ENCODE measurements at regions not wholly inside any gene's neighbourhood (a gene's known extent, or its start where the extent isn't known, plus 50 kb on each side); places are given as distances from the start of the nearest gene placed in this dataset.

DNA sequence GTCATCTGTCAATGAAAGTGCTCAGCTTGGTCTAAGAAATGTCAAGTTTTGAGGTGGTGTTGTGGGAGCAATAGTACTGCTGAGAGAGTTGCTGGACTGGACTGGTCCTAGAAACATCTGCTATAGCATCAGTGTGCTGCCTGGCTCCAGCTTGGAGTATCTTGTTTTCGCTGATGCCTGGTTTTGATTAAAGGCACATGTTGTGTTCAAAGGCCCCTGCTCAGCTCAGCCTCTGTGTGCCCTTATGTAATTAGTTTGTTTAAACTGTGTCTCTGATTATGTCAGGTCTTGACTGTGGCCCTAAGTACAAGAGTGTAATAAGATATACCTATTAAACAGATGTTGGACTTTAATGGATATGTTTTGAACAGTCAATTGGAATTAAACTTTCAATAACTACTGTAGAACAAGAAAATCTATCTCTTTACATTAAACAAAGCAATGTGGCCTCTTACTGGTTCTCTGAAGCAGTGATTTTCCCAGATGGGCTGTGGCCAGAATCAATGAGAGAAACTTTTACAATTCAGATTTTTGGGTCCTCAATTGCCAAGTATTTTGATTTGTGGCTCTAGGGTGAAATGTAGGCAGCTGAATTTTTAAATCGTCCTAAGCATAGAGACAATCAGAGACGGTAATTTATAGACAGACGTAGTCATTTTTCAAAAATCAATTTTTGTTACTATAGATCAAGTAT, 668.2 kb downstream of the DHX35 start:
- Histone ChIP-seq H3K27me3 (ENCODE audit: insufficient read depth, low read length, poor library complexity, severe bottlenecking) (no peaks in the 10 kb centered on the region), H3K9ac (ENCODE audit: low read depth, low read length, poor library complexity, severe bottlenecking) (no peak overlapping the region), H3K36me3 (ENCODE audit: insufficient read depth, low read length) (no peaks in the 10 kb centered on the region), H3K4me1 (ENCODE audit: insufficient read depth, low read length, poor library complexity, severe bottlenecking) (no peaks in the 10 kb centered on the region), H2AFZ (ENCODE audit: low read length) (no peak overlapping the region), H3K4me2 (ENCODE audit: low read depth, low read length, poor library complexity, severe bottlenecking) (no peak overlapping the region), H3K4me3 (ENCODE audit: low read length, poor library complexity, severe bottlenecking) (no peak overlapping the region), H3K9me2 (replicated peaks; ENCODE audit: low read depth, low read length) (no peaks in the 10 kb centered on the region), H3K9me3 (ENCODE audit: insufficient read depth, low read depth, low read length) (no peaks in the 10 kb centered on the region), H3F3A (ENCODE audit: low read depth) (no peaks in the 10 kb centered on the region), H4K20me1 (ENCODE audit: insufficient read depth, low read length, poor library complexity, severe bottlenecking) (no peaks in the 10 kb centered on the region), H3K79me2 (ENCODE audit: insufficient read depth, low read length) (no peaks in the 10 kb centered on the region)
- TF ChIP-seq, protein P1, sequence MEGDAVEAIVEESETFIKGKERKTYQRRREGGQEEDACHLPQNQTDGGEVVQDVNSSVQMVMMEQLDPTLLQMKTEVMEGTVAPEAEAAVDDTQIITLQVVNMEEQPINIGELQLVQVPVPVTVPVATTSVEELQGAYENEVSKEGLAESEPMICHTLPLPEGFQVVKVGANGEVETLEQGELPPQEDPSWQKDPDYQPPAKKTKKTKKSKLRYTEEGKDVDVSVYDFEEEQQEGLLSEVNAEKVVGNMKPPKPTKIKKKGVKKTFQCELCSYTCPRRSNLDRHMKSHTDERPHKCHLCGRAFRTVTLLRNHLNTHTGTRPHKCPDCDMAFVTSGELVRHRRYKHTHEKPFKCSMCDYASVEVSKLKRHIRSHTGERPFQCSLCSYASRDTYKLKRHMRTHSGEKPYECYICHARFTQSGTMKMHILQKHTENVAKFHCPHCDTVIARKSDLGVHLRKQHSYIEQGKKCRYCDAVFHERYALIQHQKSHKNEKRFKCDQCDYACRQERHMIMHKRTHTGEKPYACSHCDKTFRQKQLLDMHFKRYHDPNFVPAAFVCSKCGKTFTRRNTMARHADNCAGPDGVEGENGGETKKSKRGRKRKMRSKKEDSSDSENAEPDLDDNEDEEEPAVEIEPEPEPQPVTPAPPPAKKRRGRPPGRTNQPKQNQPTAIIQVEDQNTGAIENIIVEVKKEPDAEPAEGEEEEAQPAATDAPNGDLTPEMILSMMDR (conservative IDR thresholded peaks at IDR 0.05; ENCODE audit: low read length): no peak
- TF ChIP-seq EZH2phosphoT487 (IDR thresholded peaks at IDR 0.05; ENCODE audit: borderline replicate concordance): no peak

DNA sequence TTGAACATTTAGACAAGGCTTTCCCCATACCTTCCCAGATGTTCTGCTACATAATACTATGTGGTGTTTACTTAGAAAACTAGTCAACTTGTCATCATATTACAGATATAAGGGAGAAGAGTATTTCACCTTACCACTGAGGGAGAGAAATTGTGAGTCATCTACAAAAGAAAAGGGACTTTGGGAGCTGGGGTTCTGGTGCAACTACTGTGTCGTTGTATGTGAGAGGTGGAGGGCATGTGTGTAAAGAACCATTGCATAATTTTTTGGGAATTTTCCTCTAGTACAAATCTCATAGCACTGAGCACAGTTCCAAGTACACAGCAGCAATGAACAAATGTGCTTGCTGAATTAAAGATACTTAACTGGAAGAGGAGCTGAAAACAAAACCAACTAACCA, 665.6 kb downstream of the DHX35 start:
- Histone ChIP-seq H3K4me2 (ENCODE audit: low read depth, low read length, poor library complexity, severe bottlenecking) (no peak overlapping the region), H3K9me2 (replicated peaks; ENCODE audit: low read depth, low read length) (no peaks in the 10 kb centered on the region), H4K20me1 (ENCODE audit: insufficient read depth, low read length, poor library complexity, severe bottlenecking) (no peaks in the 10 kb centered on the region), H3F3A (ENCODE audit: low read depth) (no peaks in the 10 kb centered on the region), H3K4me3 (ENCODE audit: low read length, poor library complexity, severe bottlenecking) (no peak overlapping the region), H3K79me2 (ENCODE audit: insufficient read depth, low read length) (no peaks in the 10 kb centered on the region), H3K36me3 (ENCODE audit: insufficient read depth, low read length) (no peaks in the 10 kb centered on the region), H2AFZ (ENCODE audit: low read length) (no peak overlapping the region), H3K9me3 (ENCODE audit: insufficient read depth, low read depth, low read length) (no peaks in the 10 kb centered on the region), H3K9ac (ENCODE audit: low read depth, low read length, poor library complexity, severe bottlenecking) (no peak overlapping the region), H3K4me1 (ENCODE audit: insufficient read depth, low read length, poor library complexity, severe bottlenecking) (no peaks in the 10 kb centered on the region), H3K27me3 (ENCODE audit: insufficient read depth, low read length, poor library complexity, severe bottlenecking) (no peaks in the 10 kb centered on the region)
- TF ChIP-seq, protein P1 (conservative IDR thresholded peaks at IDR 0.05; ENCODE audit: low read length): no peak
- no peak for TF ChIP-seq EZH2phosphoT487 (IDR thresholded peaks at IDR 0.05; ENCODE audit: borderline replicate concordance)

DNA sequence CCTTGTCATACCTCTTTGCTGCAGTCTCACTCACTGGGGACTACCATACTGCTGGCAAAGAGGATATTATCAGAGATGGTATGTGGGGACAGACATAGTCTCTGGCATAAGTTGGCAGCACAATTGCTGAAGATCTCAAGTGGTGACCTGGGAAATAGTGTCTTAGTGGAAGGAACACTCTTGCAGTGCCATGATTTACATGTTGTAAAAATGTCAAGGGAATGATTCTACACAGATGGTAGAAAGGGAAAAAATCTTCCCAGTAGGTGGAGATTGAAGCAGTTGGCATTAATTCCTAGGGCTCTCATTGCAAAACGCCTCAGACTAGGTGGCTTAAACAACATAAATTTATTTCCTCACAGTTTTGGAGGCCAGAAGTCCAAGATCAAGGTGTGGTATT, 662.2 kb downstream of the DHX35 start:
- Histone ChIP-seq H3K36me3 (ENCODE audit: insufficient read depth, low read length) (no peaks in the 10 kb centered on the region), H3K27me3 (ENCODE audit: insufficient read depth, low read length, poor library complexity, severe bottlenecking) (no peaks in the 10 kb centered on the region), H3K9me3 (ENCODE audit: insufficient read depth, low read depth, low read length) (no peaks in the 10 kb centered on the region), H3K9me2 (replicated peaks; ENCODE audit: low read depth, low read length) (no peaks in the 10 kb centered on the region), H3K4me3 (ENCODE audit: low read length, poor library complexity, severe bottlenecking) (no peak overlapping the region), H3K4me1 (ENCODE audit: insufficient read depth, low read length, poor library complexity, severe bottlenecking) (no peaks in the 10 kb centered on the region), H2AFZ (ENCODE audit: low read length) (no peak overlapping the region), H3K4me2 (ENCODE audit: low read depth, low read length, poor library complexity, severe bottlenecking) (no peak overlapping the region), H3K79me2 (ENCODE audit: insufficient read depth, low read length) (no peaks in the 10 kb centered on the region), H3F3A (ENCODE audit: low read depth) (no peaks in the 10 kb centered on the region), H3K9ac (ENCODE audit: low read depth, low read length, poor library complexity, severe bottlenecking) (no peak overlapping the region), H4K20me1 (ENCODE audit: insufficient read depth, low read length, poor library complexity, severe bottlenecking) (no peaks in the 10 kb centered on the region)
- TF ChIP-seq, protein P1 (conservative IDR thresholded peaks at IDR 0.05; ENCODE audit: low read length): no peak
- no peak for TF ChIP-seq EZH2phosphoT487 (IDR thresholded peaks at IDR 0.05; ENCODE audit: borderline replicate concordance)
